ENCODE measurements at regions not wholly inside any gene's neighbourhood (a gene's known extent, or its start where the extent isn't known, plus 50 kb on each side); places are given as distances from the start of the nearest gene placed in this dataset.

DNA sequence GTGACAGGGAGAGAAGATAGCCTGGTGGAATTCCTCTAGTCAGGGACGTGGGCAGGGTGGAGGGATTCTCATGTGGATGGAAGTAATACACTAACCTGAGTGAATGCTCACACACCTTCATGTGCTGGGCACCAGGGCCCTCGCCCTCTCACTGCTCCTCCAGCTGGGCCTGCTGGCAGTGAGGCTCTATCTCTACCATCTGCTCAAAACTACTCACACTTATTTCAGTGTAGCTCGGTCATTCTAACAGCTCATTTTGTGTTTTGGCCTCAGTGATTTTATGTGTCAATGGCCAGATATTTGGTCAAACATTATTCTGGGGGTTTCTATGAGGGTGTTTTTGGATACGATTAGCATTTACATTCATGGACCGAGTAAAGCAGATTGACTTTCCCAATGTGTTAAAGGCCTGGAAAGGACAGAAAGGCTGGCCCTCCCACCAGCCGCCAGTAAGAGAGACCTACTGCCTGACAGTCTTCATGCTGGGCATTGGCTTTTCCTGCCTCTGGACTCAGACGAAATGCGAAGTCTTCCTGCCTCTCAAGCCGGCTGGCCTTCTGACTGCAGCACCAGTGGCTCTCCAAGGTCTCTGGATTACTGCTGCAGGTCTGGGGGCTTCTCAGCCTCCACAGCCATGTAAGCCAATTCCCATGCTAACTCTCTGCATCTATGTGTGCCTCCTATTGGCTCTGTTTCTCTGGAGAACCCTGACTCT, 335.4 kb downstream of the CXCL12 start:
- TF ChIP-seq POLR2A (IDR thresholded peaks at IDR 0.05) (no peak), POLR2AphosphoS5 (IDR thresholded peaks at IDR 0.05) (no peak), EP300 (IDR thresholded peaks at IDR 0.05) (no peak)
- TF ChIP-seq, protein P1, sequence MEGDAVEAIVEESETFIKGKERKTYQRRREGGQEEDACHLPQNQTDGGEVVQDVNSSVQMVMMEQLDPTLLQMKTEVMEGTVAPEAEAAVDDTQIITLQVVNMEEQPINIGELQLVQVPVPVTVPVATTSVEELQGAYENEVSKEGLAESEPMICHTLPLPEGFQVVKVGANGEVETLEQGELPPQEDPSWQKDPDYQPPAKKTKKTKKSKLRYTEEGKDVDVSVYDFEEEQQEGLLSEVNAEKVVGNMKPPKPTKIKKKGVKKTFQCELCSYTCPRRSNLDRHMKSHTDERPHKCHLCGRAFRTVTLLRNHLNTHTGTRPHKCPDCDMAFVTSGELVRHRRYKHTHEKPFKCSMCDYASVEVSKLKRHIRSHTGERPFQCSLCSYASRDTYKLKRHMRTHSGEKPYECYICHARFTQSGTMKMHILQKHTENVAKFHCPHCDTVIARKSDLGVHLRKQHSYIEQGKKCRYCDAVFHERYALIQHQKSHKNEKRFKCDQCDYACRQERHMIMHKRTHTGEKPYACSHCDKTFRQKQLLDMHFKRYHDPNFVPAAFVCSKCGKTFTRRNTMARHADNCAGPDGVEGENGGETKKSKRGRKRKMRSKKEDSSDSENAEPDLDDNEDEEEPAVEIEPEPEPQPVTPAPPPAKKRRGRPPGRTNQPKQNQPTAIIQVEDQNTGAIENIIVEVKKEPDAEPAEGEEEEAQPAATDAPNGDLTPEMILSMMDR (IDR thresholded peaks at IDR 0.05), result no peak

Measured in gastroesophageal sphincter (tissue), 3 donors.